Activated T-helper 17 cell treated with anti-CD3 and anti-CD28 coated beads, Interleukin-2, amount 50 U/mL, for 72 hours (primary cell): ENCODE measurements at regions not wholly inside any gene's neighbourhood (a gene's known extent, or its start where the extent isn't known, plus 50 kb on each side); places are given as distances from the start of the nearest gene placed in this dataset.
"Not testable (repeated sequence)": the region's sequence is repeated elsewhere in the genome, so short reads cannot be mapped to it uniquely, and the experiment has no call there.

Experiments
- ATAC-seq: fragments of 150-1000 bp; cut with Tn5 transposase; replicated peaks from 2 replicates; pipeline ENCODE4 v1.10.0; 2021; ENCODE audit warnings: mild to moderate bottlenecking, moderate library complexity
- H3K27ac Mint-ChIP-seq: one replicate; pipeline ENCODE4 v1.8.0; 2022; ENCODE audit warnings: mixed read lengths
- H3K27me3 Mint-ChIP-seq: one replicate; pipeline ENCODE4 v1.8.0; 2022; ENCODE audit warnings: mixed read lengths
- H3K36me3 Mint-ChIP-seq: one replicate; pipeline ENCODE4 v1.8.0; 2022; ENCODE audit warnings: low read depth, mild to moderate bottlenecking, mixed read lengths
- H3K4me1 Mint-ChIP-seq: one replicate; pipeline ENCODE4 v1.8.0; 2022; ENCODE audit warnings: mixed read lengths
- H3K4me3 Mint-ChIP-seq: one replicate; pipeline ENCODE4 v1.8.0; 2022; ENCODE audit warnings: mild to moderate bottlenecking, mixed read lengths
- H3K9me3 Mint-ChIP-seq: one replicate; pipeline ENCODE4 v1.8.0; 2022; ENCODE audit warnings: mixed read lengths

GRCh38 chr18:1438967-1439366 lies 534.3 kb downstream of the ADCYAP1 start:
- no peaks in the 10 kb centered on the region for H3K4me1 Mint-ChIP-seq
- H3K27me3 Mint-ChIP-seq: no peaks in the 10 kb centered on the region
- ATAC-seq: no peak
- H3K9me3 Mint-ChIP-seq: peaks cover 3% of the 10 kb centered on the region
- no peaks in the 10 kb centered on the region for H3K36me3 Mint-ChIP-seq
- no peak overlapping the region for H3K4me3 Mint-ChIP-seq
- no peak overlapping the region for H3K27ac Mint-ChIP-seq

DNA sequence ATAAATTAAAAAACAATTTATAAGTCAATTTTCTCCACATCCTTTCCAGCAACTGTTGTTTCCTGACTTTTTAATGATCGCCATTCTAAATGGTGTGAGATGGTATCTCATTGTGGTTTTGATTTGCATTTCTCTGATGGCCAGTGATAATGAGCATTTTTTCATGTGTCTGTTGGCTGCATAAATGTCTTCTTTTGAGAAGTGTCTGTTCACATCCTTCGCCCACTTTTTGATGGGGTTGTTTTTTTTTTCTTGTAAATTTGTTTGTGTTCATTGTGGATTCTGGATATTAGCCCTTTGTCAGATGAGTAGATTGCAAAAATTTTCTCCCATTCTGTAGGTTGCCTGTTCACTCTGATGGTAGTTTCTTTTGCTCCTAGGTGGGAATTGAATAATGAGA lies 539.4 kb downstream of the ADCYAP1 start:
- H3K36me3 Mint-ChIP-seq, ATAC-seq, H3K27ac Mint-ChIP-seq, H3K4me1 Mint-ChIP-seq, H3K27me3 Mint-ChIP-seq, H3K9me3 Mint-ChIP-seq, H3K4me3 Mint-ChIP-seq: not testable (repeated sequence)

GRCh38 chr18:1446765-1447164 lies 542.1 kb downstream of the ADCYAP1 start:
- H3K27ac Mint-ChIP-seq: no peak overlapping the region
- H3K27me3 Mint-ChIP-seq: no peaks in the 10 kb centered on the region
- no peaks in the 10 kb centered on the region for H3K9me3 Mint-ChIP-seq
- H3K36me3 Mint-ChIP-seq: no peaks in the 10 kb centered on the region
- no peak for ATAC-seq
- no peaks in the 10 kb centered on the region for H3K4me1 Mint-ChIP-seq
- no peak overlapping the region for H3K4me3 Mint-ChIP-seq

DNA sequence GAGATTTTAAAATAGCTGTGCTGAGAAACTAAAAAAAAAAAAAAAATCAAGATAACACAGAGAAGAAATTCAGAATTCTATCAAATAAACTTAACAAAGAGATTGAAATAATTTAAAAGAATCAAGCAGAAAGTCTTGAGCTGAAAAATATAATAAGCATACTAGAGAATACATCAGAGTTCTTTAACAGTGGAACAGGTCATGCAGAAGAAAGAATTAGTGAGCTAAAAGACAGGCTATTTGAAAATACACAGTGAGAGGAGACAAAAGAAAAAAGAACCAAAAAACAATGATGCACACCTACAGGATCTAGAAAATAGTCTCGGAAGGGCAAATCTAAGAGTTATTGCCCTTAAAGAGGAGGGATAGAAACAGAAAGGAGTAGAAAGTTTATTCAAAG lies 548.1 kb downstream of the ADCYAP1 start:
- Mint-ChIP-seq H3K4me1 (no peaks in the 10 kb centered on the region), H3K27ac (no peak overlapping the region), H3K4me3 (no peak overlapping the region), H3K9me3 (peaks cover 13% of the 10 kb centered on the region), H3K27me3 (no peaks in the 10 kb centered on the region), H3K36me3 (no peaks in the 10 kb centered on the region)
- no peak for ATAC-seq

DNA sequence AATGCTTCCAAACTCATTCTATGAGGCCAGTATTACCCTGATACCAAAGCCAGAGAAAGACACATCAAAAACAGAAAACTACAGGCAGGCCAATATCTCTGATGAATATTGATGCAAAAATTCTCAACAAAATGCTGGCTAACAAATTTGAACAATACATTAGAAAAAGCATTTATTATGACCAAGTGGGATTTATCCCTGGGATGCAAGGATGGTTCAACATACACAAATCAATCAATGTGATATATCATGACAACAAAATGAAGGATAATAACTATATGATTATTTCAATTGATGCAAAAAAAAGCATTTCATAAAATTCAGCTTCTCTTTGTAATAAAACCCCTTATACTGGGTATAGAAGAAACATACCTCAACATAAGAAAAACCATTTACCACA lies 550.9 kb downstream of the ADCYAP1 start:
- Mint-ChIP-seq H3K9me3 (peaks cover 18% of the 10 kb centered on the region), H3K4me3 (no peak overlapping the region), H3K27ac (no peak overlapping the region), H3K36me3 (no peaks in the 10 kb centered on the region), H3K27me3 (no peaks in the 10 kb centered on the region), H3K4me1 (no peaks in the 10 kb centered on the region)
- ATAC-seq: no peak

GRCh38 chr18:1458547-1458946 lies 553.9 kb downstream of the ADCYAP1 start:
- Mint-ChIP-seq H3K36me3 (no peaks in the 10 kb centered on the region), H3K27ac (no peak overlapping the region), H3K27me3 (no peaks in the 10 kb centered on the region), H3K4me1 (no peaks in the 10 kb centered on the region), H3K9me3 (peaks cover 10% of the 10 kb centered on the region), H3K4me3 (no peak overlapping the region)
- ATAC-seq: no peak

GRCh38 chr18:1463981-1464380 lies 559.3 kb downstream of the ADCYAP1 start:
- Mint-ChIP-seq H3K27ac (no peak overlapping the region), H3K4me1 (no peaks in the 10 kb centered on the region), H3K36me3 (no peaks in the 10 kb centered on the region), H3K4me3 (no peak overlapping the region), H3K27me3 (no peaks in the 10 kb centered on the region), H3K9me3 (peaks cover 9% of the 10 kb centered on the region)
- no peak for ATAC-seq

DNA sequence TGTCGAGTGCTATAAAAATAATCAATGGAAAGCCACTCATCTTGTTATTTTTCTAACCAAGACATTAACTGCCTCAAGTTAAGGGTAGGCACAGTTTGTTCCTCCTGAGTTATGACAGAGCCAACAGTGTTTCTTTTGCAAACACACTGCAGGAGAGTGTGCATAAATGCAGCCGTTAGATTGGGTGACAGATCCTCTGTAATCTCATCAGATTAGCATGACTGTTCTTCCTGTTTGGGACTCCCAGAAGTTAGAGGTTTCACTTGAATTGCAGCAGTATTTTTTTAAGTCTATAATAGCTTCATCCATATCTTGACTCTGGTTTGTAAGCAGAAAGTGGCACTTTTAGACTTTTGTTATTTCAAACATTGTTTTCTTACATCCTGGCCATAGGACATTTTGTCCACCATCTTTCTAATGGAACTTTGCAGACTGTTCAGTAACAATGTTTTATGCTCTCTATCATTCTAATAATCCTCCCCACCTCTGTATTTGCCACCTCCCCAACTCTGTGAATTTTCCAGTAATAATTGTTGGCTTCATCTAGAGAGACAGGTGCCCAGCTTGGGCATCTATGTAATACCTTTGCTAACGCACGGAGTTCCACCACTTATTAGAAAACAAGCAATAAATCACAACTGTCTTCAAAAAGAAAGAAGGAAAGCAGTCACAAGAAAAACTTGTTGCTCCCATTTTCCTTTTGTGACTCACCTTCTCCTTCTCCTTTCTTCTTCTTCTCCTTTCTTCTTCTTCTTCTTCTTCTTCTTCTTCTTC lies 560.0 kb downstream of the ADCYAP1 start:
- Mint-ChIP-seq H3K4me1 (no peaks in the 10 kb centered on the region), H3K27ac (no peak overlapping the region), H3K9me3 (peaks cover 4% of the 10 kb centered on the region), H3K36me3 (no peaks in the 10 kb centered on the region), H3K4me3 (no peak overlapping the region), H3K27me3 (no peaks in the 10 kb centered on the region)
- no peak for ATAC-seq

DNA sequence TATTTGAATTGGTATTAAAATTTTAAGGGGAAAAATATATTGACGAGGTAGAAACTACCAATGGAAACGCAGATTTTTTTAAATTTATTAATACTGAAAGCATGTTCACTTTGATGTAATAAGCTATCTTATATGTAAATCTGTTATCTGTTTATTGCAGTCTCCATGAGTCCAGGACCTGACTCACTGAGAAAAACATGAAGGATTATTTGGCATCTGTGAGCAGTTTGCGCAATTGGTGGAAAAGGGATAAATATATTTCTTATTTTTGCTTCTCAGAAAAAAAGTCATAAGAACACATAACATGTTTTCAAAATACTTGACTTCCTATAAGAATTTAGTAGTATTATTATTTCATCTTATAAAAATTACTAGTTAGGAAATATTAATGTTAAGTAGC lies 561.4 kb downstream of the ADCYAP1 start:
- H3K27ac Mint-ChIP-seq: no peak overlapping the region
- no peaks in the 10 kb centered on the region for H3K27me3 Mint-ChIP-seq
- ATAC-seq: no peak
- H3K4me1 Mint-ChIP-seq: no peaks in the 10 kb centered on the region
- H3K4me3 Mint-ChIP-seq: no peak overlapping the region
- peaks cover 4% of the 10 kb centered on the region for H3K9me3 Mint-ChIP-seq
- no peaks in the 10 kb centered on the region for H3K36me3 Mint-ChIP-seq

DNA sequence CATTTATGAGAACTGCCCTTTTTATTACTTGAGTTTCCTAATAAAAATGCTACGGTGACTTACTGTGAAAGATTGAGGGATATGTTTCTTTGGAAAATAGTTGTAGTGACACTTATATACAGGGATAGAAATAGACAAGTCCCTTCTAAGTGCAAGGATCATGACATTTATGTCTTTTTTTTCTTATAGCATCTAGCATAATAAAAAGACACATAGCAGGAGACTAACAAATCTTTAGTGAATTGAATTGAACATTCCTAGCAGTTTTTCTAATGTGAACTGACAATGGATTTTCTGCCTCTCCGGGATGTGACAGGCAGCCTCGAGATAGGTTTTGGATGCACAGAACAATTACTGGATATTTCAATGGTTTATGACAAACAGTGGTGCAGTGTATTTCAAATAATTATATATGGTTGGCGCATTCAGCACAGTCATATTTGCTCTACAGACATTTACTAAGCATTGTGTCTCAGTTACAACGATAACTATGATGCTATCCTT lies 562.8 kb downstream of the ADCYAP1 start:
- H3K27ac Mint-ChIP-seq: no peak overlapping the region
- H3K4me1 Mint-ChIP-seq: no peaks in the 10 kb centered on the region
- no peak overlapping the region for H3K4me3 Mint-ChIP-seq
- no peaks in the 10 kb centered on the region for H3K36me3 Mint-ChIP-seq
- H3K9me3 Mint-ChIP-seq: peaks cover 4% of the 10 kb centered on the region
- ATAC-seq: no peak
- no peaks in the 10 kb centered on the region for H3K27me3 Mint-ChIP-seq

DNA sequence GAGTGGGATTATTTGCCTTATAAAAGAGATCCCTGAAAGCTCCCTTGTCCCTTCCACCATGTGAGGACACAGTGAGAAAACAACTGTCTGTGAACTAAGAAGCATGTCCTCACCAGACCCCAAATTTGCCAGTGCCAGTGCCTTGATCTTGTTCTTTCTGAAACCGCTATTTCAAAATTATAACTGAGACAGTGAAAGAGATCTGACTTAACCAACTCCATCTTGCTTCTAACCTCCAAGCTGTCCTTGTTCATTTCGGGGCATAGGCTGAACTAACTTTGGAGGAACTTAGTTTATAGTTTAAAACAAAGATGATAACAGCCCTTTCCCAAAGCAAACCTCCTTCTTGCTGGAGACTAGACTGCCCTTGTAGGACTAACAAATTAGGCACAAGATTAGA lies 563.9 kb downstream of the ADCYAP1 start:
- Mint-ChIP-seq H3K36me3 (no peaks in the 10 kb centered on the region), H3K4me3 (no peak overlapping the region), H3K9me3 (peaks cover 4% of the 10 kb centered on the region), H3K4me1 (no peaks in the 10 kb centered on the region), H3K27ac (no peak overlapping the region), H3K27me3 (no peaks in the 10 kb centered on the region)
- no peak for ATAC-seq

- no peaks in the 10 kb centered on the region for H3K9me3 Mint-ChIP-seq
Measured at GRCh38 chr18:1475867-1476266, 571.2 kb downstream of the ADCYAP1 start.

GRCh38 chr18:1480309-1480708 lies 575.6 kb downstream of the ADCYAP1 start:
- H3K4me1 Mint-ChIP-seq: no peaks in the 10 kb centered on the region
- H3K27me3 Mint-ChIP-seq: no peaks in the 10 kb centered on the region
- peaks cover 4% of the 10 kb centered on the region for H3K9me3 Mint-ChIP-seq
- H3K27ac Mint-ChIP-seq: no peak overlapping the region
- H3K36me3 Mint-ChIP-seq: no peaks in the 10 kb centered on the region
- no peak overlapping the region for H3K4me3 Mint-ChIP-seq
- no peak for ATAC-seq

More at GRCh38 chr18:1475867-1476266, 571.2 kb downstream of the ADCYAP1 start:
- no peak overlapping the region for H3K4me3 Mint-ChIP-seq
- no peaks in the 10 kb centered on the region for H3K27me3 Mint-ChIP-seq
- H3K4me1 Mint-ChIP-seq: no peaks in the 10 kb centered on the region
- ATAC-seq: no peak
- H3K36me3 Mint-ChIP-seq: no peaks in the 10 kb centered on the region
- no peak overlapping the region for H3K27ac Mint-ChIP-seq

GRCh38 chr18:1481577-1481976 lies 576.9 kb downstream of the ADCYAP1 start:
- Mint-ChIP-seq H3K36me3 (no peaks in the 10 kb centered on the region), H3K27me3 (no peaks in the 10 kb centered on the region), H3K9me3 (peaks cover 8% of the 10 kb centered on the region), H3K4me3 (no peak overlapping the region), H3K4me1 (no peaks in the 10 kb centered on the region), H3K27ac (no peak overlapping the region)
- no peak for ATAC-seq

- H3K36me3 Mint-ChIP-seq: no peaks in the 10 kb centered on the region
- ATAC-seq: no peak
- no peaks in the 10 kb centered on the region for H3K4me1 Mint-ChIP-seq
- peaks cover 12% of the 10 kb centered on the region for H3K9me3 Mint-ChIP-seq
- no peak overlapping the region for H3K4me3 Mint-ChIP-seq
- H3K27ac Mint-ChIP-seq: no peak overlapping the region
- no peaks in the 10 kb centered on the region for H3K27me3 Mint-ChIP-seq
Measured at GRCh38 chr18:1483385-1483784, 578.7 kb downstream of the ADCYAP1 start.
